ENCODE measurements at regions not wholly inside any gene's neighbourhood (a gene's known extent, or its start where the extent isn't known, plus 50 kb on each side); places are given as distances from the start of the nearest gene placed in this dataset.

DNA sequence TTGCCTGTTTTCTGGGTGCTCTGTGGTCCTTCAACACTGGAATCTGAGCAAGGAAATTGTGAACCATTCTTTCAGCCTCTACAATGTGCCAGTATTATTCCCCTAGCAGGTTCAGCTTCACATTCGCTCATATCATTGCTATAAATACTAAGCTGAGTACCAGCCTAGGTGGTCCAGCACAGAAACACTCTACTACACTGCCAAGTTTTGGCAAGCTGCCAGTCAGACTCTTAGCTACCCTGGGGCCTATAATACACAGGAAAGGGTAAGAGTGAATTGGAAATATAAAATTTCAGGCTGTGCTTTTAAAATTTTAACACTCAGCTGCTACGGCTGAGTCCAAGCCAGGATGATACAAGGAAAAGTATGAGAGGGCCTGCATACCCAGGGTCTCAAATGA lies 49.9 kb upstream of the PPP1R3A start:
- no peak for DNase-seq (ENCODE audit: low spot score)
- POLR2A ChIA-PET (ENCODE audit: low non-redundant PET): no interaction called here
- TF ChIP-seq, protein P1, sequence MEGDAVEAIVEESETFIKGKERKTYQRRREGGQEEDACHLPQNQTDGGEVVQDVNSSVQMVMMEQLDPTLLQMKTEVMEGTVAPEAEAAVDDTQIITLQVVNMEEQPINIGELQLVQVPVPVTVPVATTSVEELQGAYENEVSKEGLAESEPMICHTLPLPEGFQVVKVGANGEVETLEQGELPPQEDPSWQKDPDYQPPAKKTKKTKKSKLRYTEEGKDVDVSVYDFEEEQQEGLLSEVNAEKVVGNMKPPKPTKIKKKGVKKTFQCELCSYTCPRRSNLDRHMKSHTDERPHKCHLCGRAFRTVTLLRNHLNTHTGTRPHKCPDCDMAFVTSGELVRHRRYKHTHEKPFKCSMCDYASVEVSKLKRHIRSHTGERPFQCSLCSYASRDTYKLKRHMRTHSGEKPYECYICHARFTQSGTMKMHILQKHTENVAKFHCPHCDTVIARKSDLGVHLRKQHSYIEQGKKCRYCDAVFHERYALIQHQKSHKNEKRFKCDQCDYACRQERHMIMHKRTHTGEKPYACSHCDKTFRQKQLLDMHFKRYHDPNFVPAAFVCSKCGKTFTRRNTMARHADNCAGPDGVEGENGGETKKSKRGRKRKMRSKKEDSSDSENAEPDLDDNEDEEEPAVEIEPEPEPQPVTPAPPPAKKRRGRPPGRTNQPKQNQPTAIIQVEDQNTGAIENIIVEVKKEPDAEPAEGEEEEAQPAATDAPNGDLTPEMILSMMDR (conservative IDR thresholded peaks at IDR 0.05; ENCODE audit: low read depth): no peak
- CTCF ChIA-PET: interaction anchor here (0.6 kb wide), 1 partner anchor 28 kb away, joined by 5 read pairs; no protein-coding TSS in a partner anchor
- no peak overlapping the region for H3K27ac ChIP-seq

All from RWPE1 (cell line).